Spleen (tissue), 7 donors: ENCODE measurements at regions not wholly inside any gene's neighbourhood (a gene's known extent, or its start where the extent isn't known, plus 50 kb on each side); places are given as distances from the start of the nearest gene placed in this dataset.

ENCODE experiments used
- POLR2AphosphoS5 ChIP-seq, 3 donors: sonication (generic); formaldehyde crosslinking; IDR thresholded peaks; one replicate each; pipeline ENCODE4 v1.5.1; 2017; ENCODE audit warnings: antibody characterized with exemption in 3 of 3
- TF ChIP-seq, protein P1 (sequence below), 11 experiments: fragments of 200-600 bp in 7 of 11; fragments of 450-650 bp in 4 of 11; sonication (generic) in 4 of 11; IDR thresholded peaks in 8 of 11; conservative IDR thresholded peaks in 3 of 11; 1 replicate in 7 of 11; 2 replicates in 4 of 11; pipeline versions ENCODE4 v1.4.0 to v1.8.0; 2016 to 2021; ENCODE audit warnings: antibody characterized with exemption in 11 of 11, inconsistent platforms in 4 of 11, mild to moderate bottlenecking in 1 of 11
- donor health status: DM: no; HTN: no; CAD: no; lungs with moderate emphysema.
- donor health status: DM: no; HTN: no; CAD: no.
- donor health status: DM: no; HTN: no; CAD: no.

DNA sequence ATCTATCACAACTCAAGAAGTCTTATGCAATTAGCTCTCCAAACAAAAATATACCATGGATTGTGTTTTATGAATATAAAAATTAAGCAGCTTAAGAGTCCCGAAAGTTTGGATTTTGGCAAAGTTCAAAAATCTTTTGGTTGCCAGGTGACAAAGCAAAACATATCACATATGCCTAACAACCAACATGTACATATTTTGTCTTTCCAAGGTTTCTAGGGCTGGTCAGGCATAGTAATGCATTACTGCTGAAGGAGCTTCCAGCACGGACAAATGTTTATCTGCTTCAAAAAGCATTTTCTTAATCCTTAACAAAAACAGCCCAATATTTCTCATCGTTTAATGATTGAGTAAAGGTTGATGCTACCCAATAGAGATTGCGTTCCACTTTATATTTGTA is 1327.1 kb upstream of the ZEB2 start:
- TF ChIP-seq, protein P1, sequence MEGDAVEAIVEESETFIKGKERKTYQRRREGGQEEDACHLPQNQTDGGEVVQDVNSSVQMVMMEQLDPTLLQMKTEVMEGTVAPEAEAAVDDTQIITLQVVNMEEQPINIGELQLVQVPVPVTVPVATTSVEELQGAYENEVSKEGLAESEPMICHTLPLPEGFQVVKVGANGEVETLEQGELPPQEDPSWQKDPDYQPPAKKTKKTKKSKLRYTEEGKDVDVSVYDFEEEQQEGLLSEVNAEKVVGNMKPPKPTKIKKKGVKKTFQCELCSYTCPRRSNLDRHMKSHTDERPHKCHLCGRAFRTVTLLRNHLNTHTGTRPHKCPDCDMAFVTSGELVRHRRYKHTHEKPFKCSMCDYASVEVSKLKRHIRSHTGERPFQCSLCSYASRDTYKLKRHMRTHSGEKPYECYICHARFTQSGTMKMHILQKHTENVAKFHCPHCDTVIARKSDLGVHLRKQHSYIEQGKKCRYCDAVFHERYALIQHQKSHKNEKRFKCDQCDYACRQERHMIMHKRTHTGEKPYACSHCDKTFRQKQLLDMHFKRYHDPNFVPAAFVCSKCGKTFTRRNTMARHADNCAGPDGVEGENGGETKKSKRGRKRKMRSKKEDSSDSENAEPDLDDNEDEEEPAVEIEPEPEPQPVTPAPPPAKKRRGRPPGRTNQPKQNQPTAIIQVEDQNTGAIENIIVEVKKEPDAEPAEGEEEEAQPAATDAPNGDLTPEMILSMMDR (IDR thresholded peaks at IDR 0.05 in 8 of 11, conservative IDR thresholded peaks at IDR 0.05 in 3 of 11) = no peak
- TF ChIP-seq POLR2AphosphoS5 (IDR thresholded peaks at IDR 0.05) = no peak
